GM12874 (cell line): ENCODE measurements at regions not wholly inside any gene's neighbourhood (a gene's known extent, or its start where the extent isn't known, plus 50 kb on each side); places are given as distances from the start of the nearest gene placed in this dataset.

Experiments
- TF ChIP-seq, protein P1 (sequence below): IDR thresholded peaks from 2 replicates; pipeline ENCODE4 v1.5.1; 2011; ENCODE audit warnings: low read depth, mild to moderate bottlenecking, control low read depth, low read length, moderate library complexity; ENCODE audit not compliant: insufficient read depth

DNA sequence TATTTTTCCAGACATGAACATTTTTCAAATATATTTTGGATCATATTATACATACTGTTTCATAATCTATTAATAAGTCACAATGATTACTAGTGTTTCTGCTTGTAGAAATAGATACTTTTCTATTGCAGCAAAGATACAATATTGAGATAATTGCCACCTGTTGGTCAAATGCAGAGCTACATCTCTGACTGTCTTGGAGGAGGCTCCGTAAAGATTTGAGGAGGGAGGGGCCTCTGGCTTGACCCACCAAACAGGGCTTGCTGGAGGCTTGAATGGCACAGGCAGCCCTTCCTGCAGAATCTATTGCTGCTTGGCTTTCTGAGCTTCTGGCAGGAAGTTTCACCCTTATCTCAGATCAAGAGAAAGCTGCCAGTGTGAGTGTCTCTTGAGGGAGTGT lies 99.3 kb upstream of the ARMCX2 start:
- TF ChIP-seq, protein P1, sequence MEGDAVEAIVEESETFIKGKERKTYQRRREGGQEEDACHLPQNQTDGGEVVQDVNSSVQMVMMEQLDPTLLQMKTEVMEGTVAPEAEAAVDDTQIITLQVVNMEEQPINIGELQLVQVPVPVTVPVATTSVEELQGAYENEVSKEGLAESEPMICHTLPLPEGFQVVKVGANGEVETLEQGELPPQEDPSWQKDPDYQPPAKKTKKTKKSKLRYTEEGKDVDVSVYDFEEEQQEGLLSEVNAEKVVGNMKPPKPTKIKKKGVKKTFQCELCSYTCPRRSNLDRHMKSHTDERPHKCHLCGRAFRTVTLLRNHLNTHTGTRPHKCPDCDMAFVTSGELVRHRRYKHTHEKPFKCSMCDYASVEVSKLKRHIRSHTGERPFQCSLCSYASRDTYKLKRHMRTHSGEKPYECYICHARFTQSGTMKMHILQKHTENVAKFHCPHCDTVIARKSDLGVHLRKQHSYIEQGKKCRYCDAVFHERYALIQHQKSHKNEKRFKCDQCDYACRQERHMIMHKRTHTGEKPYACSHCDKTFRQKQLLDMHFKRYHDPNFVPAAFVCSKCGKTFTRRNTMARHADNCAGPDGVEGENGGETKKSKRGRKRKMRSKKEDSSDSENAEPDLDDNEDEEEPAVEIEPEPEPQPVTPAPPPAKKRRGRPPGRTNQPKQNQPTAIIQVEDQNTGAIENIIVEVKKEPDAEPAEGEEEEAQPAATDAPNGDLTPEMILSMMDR, result no peak

DNA sequence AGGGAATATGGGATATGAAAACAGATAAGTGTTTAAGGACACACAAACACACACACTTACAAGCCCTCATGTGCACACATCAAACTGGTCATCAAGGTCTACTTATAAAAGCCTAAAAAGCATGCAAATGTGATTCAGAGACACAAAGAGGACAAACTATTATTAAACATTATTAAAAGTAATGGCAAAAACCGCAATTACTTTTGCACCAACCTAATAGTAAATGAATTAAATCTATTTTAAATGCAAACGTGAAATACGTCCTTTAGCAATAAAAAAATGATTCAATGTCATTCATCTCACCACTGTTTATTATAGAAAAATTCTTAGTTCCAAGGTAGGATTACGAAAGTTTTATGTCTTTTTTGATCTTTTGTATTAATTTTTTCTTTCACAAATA lies 91.1 kb upstream of the ARMCX2 start:
- TF ChIP-seq, protein P1, result no peak

DNA sequence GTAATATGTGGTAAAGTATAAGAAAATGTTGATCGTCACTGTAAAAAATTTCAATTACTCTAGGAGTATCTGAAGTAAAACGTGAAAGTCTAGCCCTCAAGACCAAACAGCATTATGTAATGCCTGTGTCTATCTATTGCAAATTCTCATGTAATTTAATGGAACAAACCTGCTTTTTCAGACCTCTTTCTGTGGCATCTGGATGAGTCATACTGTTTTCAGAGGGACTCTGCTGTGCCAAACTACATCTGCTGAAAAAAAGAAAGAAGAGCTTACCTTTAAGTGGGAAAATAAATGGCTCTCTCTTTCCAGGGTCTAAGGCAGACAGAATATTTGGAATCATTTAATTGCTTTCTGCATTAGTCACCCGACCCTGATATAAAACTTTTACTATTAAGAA lies 89.8 kb upstream of the ARMCX2 start:
- TF ChIP-seq, protein P1, result no peak

DNA sequence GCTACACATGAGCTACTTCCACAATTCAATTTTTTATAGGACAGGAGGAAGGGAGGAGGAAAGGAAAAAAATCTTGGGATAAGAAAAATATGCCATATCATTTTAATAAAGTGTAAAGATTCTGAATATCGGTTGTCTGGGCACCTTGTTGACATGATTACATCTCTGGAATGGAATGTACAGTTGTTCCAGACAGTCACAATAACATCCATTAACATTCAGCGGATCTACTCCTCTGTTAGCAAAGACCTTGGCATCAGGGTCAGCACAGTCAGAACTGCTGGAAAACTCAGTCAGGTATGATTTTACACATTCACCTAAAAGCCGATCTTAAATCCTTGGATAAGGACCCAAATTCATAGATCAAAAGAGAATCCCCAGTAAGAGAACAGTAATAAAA lies 85.4 kb upstream of the ARMCX2 start:
- TF ChIP-seq, protein P1, result no peak

DNA sequence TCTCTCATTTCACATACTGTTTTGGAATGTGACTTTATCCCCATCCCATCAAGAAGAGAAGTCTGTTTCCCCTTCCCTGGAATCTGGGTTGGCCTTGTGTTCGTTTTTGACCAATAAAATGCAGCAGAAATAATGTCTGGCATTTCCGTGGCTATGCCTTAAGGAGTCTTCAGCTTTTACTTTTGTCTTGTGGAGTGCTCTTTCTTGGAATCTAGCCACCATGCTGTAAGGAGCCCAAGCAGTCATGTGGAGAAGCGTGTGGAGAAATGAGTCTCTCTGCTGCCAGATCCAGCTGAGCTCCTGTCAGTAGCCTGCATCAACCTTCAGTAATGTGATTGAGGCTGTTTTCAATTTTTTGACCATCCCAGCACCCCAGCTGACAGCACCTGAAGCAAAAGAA lies 84.4 kb upstream of the ARMCX2 start:
- TF ChIP-seq, protein P1, result no peak

DNA sequence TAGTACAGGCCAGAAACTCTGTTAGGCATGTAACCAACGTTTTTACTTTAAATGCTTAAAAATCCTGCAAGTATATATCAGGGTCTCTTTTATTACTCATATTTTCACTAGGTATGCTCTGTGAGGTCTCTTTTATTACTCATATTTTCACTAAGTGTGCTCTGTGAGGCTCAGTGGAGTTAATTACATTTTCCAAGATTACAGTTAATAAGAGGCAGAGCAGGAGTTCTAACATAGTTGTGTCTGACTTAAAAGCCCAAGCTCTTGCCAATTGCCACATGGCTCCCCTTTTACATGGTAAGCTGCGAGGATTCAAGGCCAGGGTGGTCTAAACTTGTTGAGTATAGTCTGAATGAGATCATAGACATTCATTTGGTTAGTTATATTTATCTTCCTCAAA lies 81.0 kb upstream of the ARMCX2 start:
- TF ChIP-seq, protein P1, result no peak

DNA sequence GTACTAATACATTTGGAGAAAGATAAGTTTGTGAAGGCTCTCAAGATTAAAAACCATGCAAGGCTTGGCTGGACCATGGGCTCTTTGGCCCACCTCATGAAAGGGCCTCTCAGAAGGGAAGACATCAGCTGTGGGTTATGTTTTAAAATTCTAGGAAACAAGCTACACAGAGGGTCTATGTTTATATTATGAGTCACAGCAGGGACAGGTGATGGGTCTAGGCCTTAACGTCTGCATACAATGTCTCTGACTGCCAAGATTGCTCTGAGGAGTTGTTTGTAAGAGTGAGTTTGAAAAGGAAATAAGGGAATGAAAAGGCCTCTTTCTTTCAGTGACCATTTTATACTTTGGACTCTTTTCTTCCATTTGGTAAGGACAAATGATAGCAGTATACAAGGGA lies 77.0 kb upstream of the ARMCX2 start:
- TF ChIP-seq, protein P1, result no peak

DNA sequence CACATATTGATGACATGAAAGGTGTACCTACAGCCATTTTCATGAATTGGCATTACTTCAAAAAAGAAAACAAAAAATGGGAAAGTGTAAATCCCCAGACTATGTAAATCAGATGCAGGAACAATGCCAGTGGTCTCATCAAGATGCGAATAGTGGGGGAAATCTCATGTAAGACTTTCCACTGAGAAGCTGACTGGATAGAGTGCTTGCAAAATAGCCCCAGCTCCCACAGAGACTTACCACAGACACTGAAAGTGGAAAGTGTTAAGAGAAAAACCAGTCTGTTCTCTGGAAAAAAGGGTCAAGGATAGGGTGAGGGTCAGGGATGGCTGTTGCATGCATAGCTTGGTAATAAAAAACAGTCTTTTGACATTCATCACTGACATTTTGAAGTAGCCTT lies 73.2 kb upstream of the ARMCX2 start:
- TF ChIP-seq, protein P1, result no peak
